DND-41 (cell line): ENCODE measurements at regions not wholly inside any gene's neighbourhood (a gene's known extent, or its start where the extent isn't known, plus 50 kb on each side); places are given as distances from the start of the nearest gene placed in this dataset.

Source experiments
- EZH2 ChIP-seq: IDR thresholded peaks from 3 replicates; pipeline ENCODE4 v1.6.1; 2012; ENCODE audit warnings: borderline replicate concordance, low read depth, mild to moderate bottlenecking, moderate library complexity, low read length, inconsistent platforms; ENCODE audit not compliant: severe bottlenecking
- TF ChIP-seq, protein P1 (sequence below): IDR thresholded peaks from 2 replicates; pipeline ENCODE4 v1.5.1; 2012; ENCODE audit warnings: borderline replicate concordance, low read length, moderate library complexity, mild to moderate bottlenecking; ENCODE audit not compliant: poor library complexity, severe bottlenecking; ENCODE audit errors: extremely low read depth

DNA sequence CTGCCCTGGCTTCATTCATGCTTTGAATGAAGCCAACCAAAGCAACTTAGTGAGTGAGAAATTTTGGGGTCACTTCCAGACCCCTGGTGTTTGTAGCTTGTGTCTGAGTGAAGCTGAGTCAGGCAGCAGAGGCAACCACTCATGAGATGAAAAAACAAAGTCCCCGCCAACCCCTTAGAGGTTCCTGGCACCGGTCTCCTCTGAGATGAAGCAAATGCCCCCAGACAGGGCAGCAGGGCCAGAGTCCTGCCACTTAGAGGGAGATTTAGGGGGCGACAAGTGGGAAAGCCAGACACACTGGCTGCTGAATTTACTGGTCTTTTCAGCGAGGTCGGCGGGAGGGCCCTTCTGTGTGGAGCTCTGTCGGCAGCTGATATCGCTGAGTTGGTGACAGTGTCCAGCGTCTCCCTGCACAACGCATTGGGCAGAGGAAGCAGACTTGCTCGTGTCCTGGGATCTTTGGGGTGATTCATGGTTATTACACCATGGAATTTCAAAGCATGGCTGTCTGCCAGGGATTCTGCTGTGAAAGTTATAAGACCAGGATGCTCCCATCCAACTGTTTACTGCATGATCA is 482.6 kb downstream of the MIAT start:
- TF ChIP-seq, protein P1, sequence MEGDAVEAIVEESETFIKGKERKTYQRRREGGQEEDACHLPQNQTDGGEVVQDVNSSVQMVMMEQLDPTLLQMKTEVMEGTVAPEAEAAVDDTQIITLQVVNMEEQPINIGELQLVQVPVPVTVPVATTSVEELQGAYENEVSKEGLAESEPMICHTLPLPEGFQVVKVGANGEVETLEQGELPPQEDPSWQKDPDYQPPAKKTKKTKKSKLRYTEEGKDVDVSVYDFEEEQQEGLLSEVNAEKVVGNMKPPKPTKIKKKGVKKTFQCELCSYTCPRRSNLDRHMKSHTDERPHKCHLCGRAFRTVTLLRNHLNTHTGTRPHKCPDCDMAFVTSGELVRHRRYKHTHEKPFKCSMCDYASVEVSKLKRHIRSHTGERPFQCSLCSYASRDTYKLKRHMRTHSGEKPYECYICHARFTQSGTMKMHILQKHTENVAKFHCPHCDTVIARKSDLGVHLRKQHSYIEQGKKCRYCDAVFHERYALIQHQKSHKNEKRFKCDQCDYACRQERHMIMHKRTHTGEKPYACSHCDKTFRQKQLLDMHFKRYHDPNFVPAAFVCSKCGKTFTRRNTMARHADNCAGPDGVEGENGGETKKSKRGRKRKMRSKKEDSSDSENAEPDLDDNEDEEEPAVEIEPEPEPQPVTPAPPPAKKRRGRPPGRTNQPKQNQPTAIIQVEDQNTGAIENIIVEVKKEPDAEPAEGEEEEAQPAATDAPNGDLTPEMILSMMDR, result no peak
- TF ChIP-seq EZH2, result no peak
